Gastrocnemius medialis (tissue), 4 donors: ENCODE measurements at regions not wholly inside any gene's neighbourhood (a gene's known extent, or its start where the extent isn't known, plus 50 kb on each side); places are given as distances from the start of the nearest gene placed in this dataset.

Experiments used
- CTCF ChIP-seq, 5 experiments: fragments of 450-650 bp in 3 of 5; fragments of 200-600 bp in 2 of 5; sonication (generic) in 2 of 5; IDR thresholded peaks in 4 of 5; conservative IDR thresholded peaks in 1 of 5; 1 replicate in 4 of 5; 2 replicates in 1 of 5; pipeline ENCODE4 v1.5.1; 2016 to 2019; ENCODE audit warnings: antibody characterized with exemption in 5 of 5, mild to moderate bottlenecking in 3 of 5, moderate library complexity in 3 of 5
- POLR2A ChIP-seq, 2 donors: fragments of 450-650 bp; IDR thresholded peaks; one replicate each; pipeline ENCODE4 v1.6.1; 2017; ENCODE audit warnings: antibody characterized with exemption in 2 of 2, mild to moderate bottlenecking in 2 of 2, moderate library complexity in 2 of 2

DNA sequence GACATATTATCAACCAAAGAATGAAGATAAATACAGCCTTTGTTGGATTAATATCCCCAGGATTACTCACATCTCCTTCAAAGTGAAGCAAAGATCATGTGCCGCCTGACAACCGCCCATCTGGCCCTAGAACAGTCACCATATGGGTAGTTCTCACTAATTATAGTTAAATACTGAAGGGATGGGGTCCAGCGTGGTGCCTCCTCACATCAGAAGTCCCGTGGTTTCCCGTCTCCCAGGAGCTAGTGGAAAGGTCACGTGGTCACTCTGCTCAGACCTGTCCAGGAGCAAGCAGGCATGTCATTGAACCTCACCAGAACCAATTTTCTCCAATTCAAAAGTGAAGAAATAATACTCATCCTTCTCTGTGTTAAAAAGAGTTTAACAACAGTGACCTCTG is 434.5 kb downstream of the SHISA9 start:
- no peak for TF ChIP-seq CTCF (IDR thresholded peaks at IDR 0.05 in 4 of 5, conservative IDR thresholded peaks at IDR 0.05 in 1 of 5)
- no peak for TF ChIP-seq POLR2A (IDR thresholded peaks at IDR 0.05)
